AG04450 (cell line): ENCODE measurements at regions not wholly inside any gene's neighbourhood (a gene's known extent, or its start where the extent isn't known, plus 50 kb on each side); places are given as distances from the start of the nearest gene placed in this dataset. TPM values are rescaled to one million over a fixed set of nuclear protein-coding genes. Genes with fewer than 3 reads are reported as not detected.
"Not testable (repeated sequence)": the region's sequence is repeated elsewhere in the genome, so short reads cannot be mapped to it uniquely, and the experiment has no call there.

Source experiments
- CTCF ChIA-PET: fragments of 300-600, 350-600 bp; formaldehyde crosslinking; extraction: SDS; loops from one replicate; lab custom pipeline; 2022; ENCODE audit warnings: antibody characterized with exemption, inconsistent platforms; lab: Charles Lee
- POLR2A ChIA-PET: fragments of 350-600 bp; formaldehyde crosslinking; extraction: SDS; loops from one replicate; lab custom pipeline; 2021; ENCODE audit warnings: antibody characterized with exemption, inconsistent platforms; lab: Yijun Ruan, JAX
- DNase-seq: peaks from one replicate; pipeline ENCODE4 v3.0.0-alpha.2; 2011; ENCODE audit warnings: low read depth, low spot score
- H3K27ac ChIP-seq: one replicate; pipeline ENCODE4 v1.5.1; 2012; ENCODE audit warnings: low read depth, low read length, control low read depth
- H3K27me3 ChIP-seq: one replicate; pipeline ENCODE4 v1.6.0; 2012; ENCODE audit warnings: low read length; ENCODE audit not compliant: control insufficient read depth, insufficient read depth
- H3K4me3 ChIP-seq: 2 replicates; pipeline ENCODE4 v1.5.1; 2011; ENCODE audit warnings: mild to moderate bottlenecking, low read depth, low read length, control low read depth
- H3K9me3 ChIP-seq: 2 replicates; pipeline ENCODE4 v1.5.1; 2012; ENCODE audit warnings: low read length; ENCODE audit not compliant: control insufficient read depth, insufficient read depth
- CTCF ChIP-seq: IDR thresholded peaks from 2 replicates; pipeline ENCODE4 v1.5.1; 2011; ENCODE audit warnings: low read depth, low read length, control low read depth, inconsistent platforms
- small RNA-seq: library from RNA; depleted of rRNA; stranded (forward); fragments of <200 nt; gene quantifications from one replicate; pipeline ENCODE3, GENCODE V24; 2012; ENCODE audit warnings: low read depth; ENCODE audit not compliant: insufficient read length

GRCh38 chrX:12080265-12080664 lies 58.0 kb upstream of the FRMPD4 start:
- H3K9me3 ChIP-seq = no peaks in the 10 kb centered on the region
- CTCF ChIA-PET = interaction anchor here (0.6 to 2.0 kb wide), 18 partner anchors 10 to 689 kb away, joined by 3 to 16 read pairs (median 4); no protein-coding TSS in a partner anchor
- POLR2A ChIA-PET = no interaction called here

GRCh38 chrX:12082959-12083358 lies 55.3 kb upstream of the FRMPD4 start:
- H3K9me3 ChIP-seq, H3K4me3 ChIP-seq, POLR2A ChIA-PET, DNase-seq, CTCF ChIA-PET, H3K27me3 ChIP-seq, H3K27ac ChIP-seq: not testable (repeated sequence)

More at GRCh38 chrX:12080265-12080664, 58.0 kb upstream of the FRMPD4 start:
- DNase-seq = peak; percentile 7
- Histone ChIP-seq H3K27me3 (no peaks in the 10 kb centered on the region), H3K4me3 (no peak overlapping the region), H3K27ac (no peak overlapping the region)
- TF ChIP-seq CTCF = peak; percentile 60

Small RNA genes lying in the stretch of these regions (small RNA-seq; reads per million reads assigned to genes)
- gene RF00019 = not detected
